OCI-LY7 (cell line): ENCODE measurements at regions not wholly inside any gene's neighbourhood (a gene's known extent, or its start where the extent isn't known, plus 50 kb on each side); places are given as distances from the start of the nearest gene placed in this dataset.

Experiments
- BruUV-seq: library from RNA; stranded (reverse); fragments of 400-500 nt; replicated peaks from 2 replicates; lab custom pipeline; 2021; lab: Mats Ljungman, UMichigan
- CTCF ChIA-PET: fragments of 300-600 bp; sonication (Branson Sonifier 250); formaldehyde crosslinking; loops from one replicate; lab custom pipeline; 2022; ENCODE audit warnings: antibody characterized with exemption; ENCODE audit not compliant: unreplicated experiment; lab: Charles Lee
- POLR2A ChIA-PET: fragments of 300-600 bp; sonication (Branson Sonifier 250); formaldehyde crosslinking; loops from one replicate; lab custom pipeline; 2022; ENCODE audit warnings: antibody characterized with exemption; lab: Charles Lee
- DNase-seq: peaks from one replicate; pipeline ENCODE4 v3.0.0-alpha.2; 2015; ENCODE audit warnings: low spot score
- H2AFZ ChIP-seq: fragments of 200-600 bp; sonication (generic), shearing (Covaris generic); 2 replicates; pipeline ENCODE4 v1.6.1; 2014; ENCODE audit warnings: mild to moderate bottlenecking, antibody characterized with exemption, low read length, moderate library complexity
- H3K27ac ChIP-seq: fragments of 200-600 bp; sonication (generic); 2 replicates; pipeline ENCODE4 v1.5.1; 2014; ENCODE audit warnings: mixed run types, low read depth, mild to moderate bottlenecking, moderate library complexity, low read length, inconsistent platforms; ENCODE audit not compliant: poor library complexity, severe bottlenecking
- H3K36me3 ChIP-seq: fragments of 200-600 bp; sonication (generic); 2 replicates; pipeline ENCODE4 v1.6.1; 2014; ENCODE audit warnings: mild to moderate bottlenecking, antibody characterized with exemption, low read length, moderate library complexity, mixed read lengths; ENCODE audit not compliant: insufficient read depth
- H3K4me1 ChIP-seq: fragments of 200-600 bp; sonication (generic); 2 replicates; pipeline ENCODE4 v1.5.1; 2014; ENCODE audit warnings: mild to moderate bottlenecking, low read length; ENCODE audit not compliant: insufficient read depth, poor library complexity, severe bottlenecking
- H3K4me2 ChIP-seq: fragments of 200-600 bp; sonication (generic); 2 replicates; pipeline ENCODE4 v1.6.1; 2014; ENCODE audit warnings: mild to moderate bottlenecking, low read length
- H3K4me3 ChIP-seq: fragments of 200-600 bp; sonication (generic); 2 replicates; pipeline ENCODE4 v1.5.1; 2014; ENCODE audit warnings: mild to moderate bottlenecking, low read depth, low read length; ENCODE audit not compliant: poor library complexity, severe bottlenecking
- H3K79me2 ChIP-seq: fragments of 200-600 bp; sonication (generic); 2 replicates; pipeline ENCODE4 v1.6.1; 2016; ENCODE audit warnings: low read depth, mild to moderate bottlenecking, low read length, moderate library complexity, mixed read lengths; ENCODE audit not compliant: insufficient read depth
- H3K9me2 ChIP-seq: fragments of 200-600 bp; sonication (generic); 2 replicates; pipeline ENCODE4 v1.6.1; 2016; ENCODE audit warnings: mild to moderate bottlenecking, low read length, mixed read lengths; ENCODE audit not compliant: insufficient read depth
- H3K9me3 ChIP-seq: fragments of 200-600 bp; sonication (generic); 2 replicates; pipeline ENCODE4 v1.6.1; 2014; ENCODE audit warnings: mild to moderate bottlenecking, mixed run types, low read length, mixed read lengths
- H4K20me1 ChIP-seq: fragments of 200-600 bp; sonication (generic); 2 replicates; pipeline ENCODE4 v1.6.1; 2014; ENCODE audit warnings: mild to moderate bottlenecking, antibody characterized with exemption, low read length, moderate library complexity, mixed read lengths; ENCODE audit not compliant: insufficient read depth
- CTCF ChIP-seq: fragments of 200-600 bp; sonication (generic); conservative IDR thresholded peaks from 2 replicates; pipeline ENCODE4 v1.5.1; 2014; ENCODE audit warnings: mild to moderate bottlenecking, antibody characterized with exemption, low read length, moderate library complexity, mixed read lengths
- EZH2phosphoT487 ChIP-seq: fragments of 200-600 bp; sonication (generic); IDR thresholded peaks from 2 replicates; pipeline ENCODE4 v1.6.1; 2018; ENCODE audit warnings: low read depth, borderline replicate concordance, mild to moderate bottlenecking, mixed run types, antibody characterized with exemption, low read length, moderate library complexity, mixed read lengths
- intact Hi-C: fragments of 100-400 bp; cut with micrococcal nuclease; formaldehyde crosslinking; loops from one replicate; pipeline ENCODE4 v1.10.0; 2022; ENCODE audit not compliant: unreplicated experiment

DNA sequence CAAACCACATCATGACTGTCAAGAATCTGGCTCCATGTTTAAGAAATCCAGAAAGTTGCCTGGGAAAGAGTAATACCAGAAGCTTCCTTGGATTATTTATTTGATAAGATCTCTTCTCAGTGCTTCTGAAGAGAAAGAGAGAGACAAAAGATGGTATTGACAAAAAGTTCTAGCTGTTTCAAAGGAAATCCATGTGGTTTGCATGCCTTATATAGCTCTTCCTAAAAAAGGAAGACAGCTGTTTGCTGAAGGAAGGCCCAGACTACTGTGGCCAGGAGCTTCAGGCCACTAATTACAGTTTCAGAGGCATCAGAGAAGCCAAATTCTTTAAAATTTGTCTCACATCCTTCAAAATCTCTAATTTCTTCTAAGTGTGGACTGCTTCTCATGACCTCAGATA is 565.2 kb upstream of the SLIT2 start:
- H3K4me2 ChIP-seq: no peak overlapping the region
- intact Hi-C loops: no loop called here
- no peaks in the 10 kb centered on the region for H3K9me3 ChIP-seq
- H3K79me2 ChIP-seq: no peaks in the 10 kb centered on the region
- CTCF ChIA-PET: no interaction called here
- no peaks in the 10 kb centered on the region for H3K36me3 ChIP-seq
- H3K9me2 ChIP-seq: no peaks in the 10 kb centered on the region
- H3K4me1 ChIP-seq: no peaks in the 10 kb centered on the region
- POLR2A ChIA-PET: interaction anchor here (0.8 to 1.6 kb wide), 2 partner anchors 13 to 88 kb away, joined by 4 read pairs; no protein-coding TSS in a partner anchor
- no TSS peak for BruUV-seq
- no peak for DNase-seq
- no peak overlapping the region for H3K4me3 ChIP-seq
- no peak overlapping the region for H2AFZ ChIP-seq
- H3K27ac ChIP-seq: no peak overlapping the region
- no peak for TF ChIP-seq EZH2phosphoT487
- no peak for TF ChIP-seq CTCF
- H4K20me1 ChIP-seq: no peaks in the 10 kb centered on the region

GRCh38 chr4:19684084-19684483 is 567.6 kb upstream of the SLIT2 start:
- BruUV-seq: no TSS peak
- Histone ChIP-seq H3K27ac (no peak overlapping the region), H3K36me3 (no peaks in the 10 kb centered on the region), H3K79me2 (no peaks in the 10 kb centered on the region), H3K4me1 (no peaks in the 10 kb centered on the region), H3K4me2 (no peak overlapping the region), H3K9me2 (no peaks in the 10 kb centered on the region), H2AFZ (no peak overlapping the region), H3K9me3 (no peaks in the 10 kb centered on the region), H4K20me1 (no peaks in the 10 kb centered on the region), H3K4me3 (no peak overlapping the region)
- POLR2A ChIA-PET: interaction anchor here (1.2 kb wide), 1 partner anchor 11 kb away, joined by 5 read pairs; no protein-coding TSS in a partner anchor
- intact Hi-C loops: no loop called here
- CTCF ChIA-PET: no interaction called here
- no peak for DNase-seq
- TF ChIP-seq CTCF: no peak
- TF ChIP-seq EZH2phosphoT487: no peak

- H3K36me3 ChIP-seq: no peaks in the 10 kb centered on the region
- H3K9me2 ChIP-seq: no peaks in the 10 kb centered on the region
- no peaks in the 10 kb centered on the region for H3K9me3 ChIP-seq
- no peak overlapping the region for H3K4me3 ChIP-seq
- no TSS peak for BruUV-seq
- TF ChIP-seq EZH2phosphoT487 (no peak), CTCF (no peak)
- H2AFZ ChIP-seq: peak overlapping the region; percentile 21
- H3K4me2 ChIP-seq: no peak overlapping the region
- H3K4me1 ChIP-seq: no peaks in the 10 kb centered on the region
- ChIA-PET CTCF (no interaction called here), POLR2A (interaction anchor here (1.0 to 1.2 kb wide), 2 partner anchors 9 to 12 kb away, joined by 3 to 5 read pairs; no protein-coding TSS in a partner anchor)
- no peaks in the 10 kb centered on the region for H3K79me2 ChIP-seq
- no peaks in the 10 kb centered on the region for H4K20me1 ChIP-seq
- no peak overlapping the region for H3K27ac ChIP-seq
- intact Hi-C loops: no loop called here
- DNase-seq: no peak
Observed at GRCh38 chr4:19683426-19683825, 568.3 kb upstream of the SLIT2 start.
